GM19397 (cell line): ENCODE measurements at regions not wholly inside any gene's neighbourhood (a gene's known extent, or its start where the extent isn't known, plus 50 kb on each side); places are given as distances from the start of the nearest gene placed in this dataset.

ENCODE experiments used
- ATAC-seq: cut with Tn5 transposase; IDR thresholded peaks from one replicate; pipeline ENCODE4 v1.9.1; 2021; ENCODE audit warnings: mild to moderate bottlenecking, moderate library complexity; ENCODE audit not compliant: unreplicated experiment

DNA sequence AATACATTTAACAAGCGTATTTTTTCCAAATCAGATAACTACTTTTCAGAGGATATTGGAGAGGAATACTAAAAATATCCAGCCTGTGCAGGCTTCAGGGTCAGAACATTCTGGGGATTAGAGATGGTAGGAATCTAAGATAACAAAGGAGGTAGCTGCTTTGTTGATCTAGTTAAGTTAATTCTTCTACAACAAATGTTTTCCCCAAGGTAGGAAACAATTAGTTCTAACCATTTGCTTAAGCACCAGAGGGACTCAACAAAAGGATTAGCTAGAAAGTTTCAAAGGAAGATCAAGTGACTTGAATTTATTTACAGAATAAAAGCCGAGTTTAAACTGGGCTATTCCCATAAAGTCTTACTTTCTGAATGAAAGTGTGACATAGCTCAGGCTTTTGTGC is 524.2 kb downstream of the TMTC2 start:
- ATAC-seq: no peak

DNA sequence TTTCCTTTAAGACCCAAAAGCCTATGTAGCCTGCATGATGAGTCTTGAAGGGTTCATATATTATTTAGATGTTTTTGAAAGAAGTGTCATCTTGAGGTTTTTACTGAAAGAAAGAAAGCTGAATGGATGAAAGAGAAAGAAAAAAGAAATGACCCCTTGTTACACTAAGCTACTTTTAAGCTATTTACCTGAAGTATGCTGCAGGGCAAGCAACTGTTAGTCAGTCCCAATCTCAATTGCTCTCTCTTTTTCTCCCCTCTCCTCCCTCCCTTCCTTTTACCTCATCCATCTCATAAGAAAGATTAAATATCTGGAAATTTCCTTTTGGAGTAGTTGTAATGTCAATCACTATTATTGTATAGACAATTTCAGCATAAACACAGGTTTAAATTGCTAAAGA is 512.4 kb downstream of the TMTC2 start:
- ATAC-seq: no peak

GRCh38 chr12:83198291-83199015 is 511.7 kb downstream of the TMTC2 start:
- no peak for ATAC-seq

DNA sequence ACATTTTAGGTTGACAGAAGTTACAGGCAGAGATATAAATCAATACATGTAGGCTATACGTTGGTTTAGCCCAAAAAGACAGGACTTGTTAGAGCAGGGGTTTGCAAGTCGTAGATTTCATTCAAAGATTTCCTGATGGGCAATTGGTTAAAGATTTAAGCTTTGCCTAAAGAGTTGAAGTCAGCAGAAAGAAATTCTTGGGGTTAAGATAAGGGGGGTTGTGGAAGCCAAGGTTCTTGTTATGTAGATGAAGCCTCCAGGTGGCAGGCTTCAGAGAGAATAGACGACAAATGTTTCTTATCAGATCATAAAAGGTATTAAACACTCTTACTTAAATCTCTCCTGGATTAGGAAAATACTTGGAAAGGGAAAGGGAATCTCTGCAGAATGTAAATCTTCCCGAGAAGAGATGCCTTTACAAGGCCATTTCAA is 510.8 kb downstream of the TMTC2 start:
- no peak for ATAC-seq

DNA sequence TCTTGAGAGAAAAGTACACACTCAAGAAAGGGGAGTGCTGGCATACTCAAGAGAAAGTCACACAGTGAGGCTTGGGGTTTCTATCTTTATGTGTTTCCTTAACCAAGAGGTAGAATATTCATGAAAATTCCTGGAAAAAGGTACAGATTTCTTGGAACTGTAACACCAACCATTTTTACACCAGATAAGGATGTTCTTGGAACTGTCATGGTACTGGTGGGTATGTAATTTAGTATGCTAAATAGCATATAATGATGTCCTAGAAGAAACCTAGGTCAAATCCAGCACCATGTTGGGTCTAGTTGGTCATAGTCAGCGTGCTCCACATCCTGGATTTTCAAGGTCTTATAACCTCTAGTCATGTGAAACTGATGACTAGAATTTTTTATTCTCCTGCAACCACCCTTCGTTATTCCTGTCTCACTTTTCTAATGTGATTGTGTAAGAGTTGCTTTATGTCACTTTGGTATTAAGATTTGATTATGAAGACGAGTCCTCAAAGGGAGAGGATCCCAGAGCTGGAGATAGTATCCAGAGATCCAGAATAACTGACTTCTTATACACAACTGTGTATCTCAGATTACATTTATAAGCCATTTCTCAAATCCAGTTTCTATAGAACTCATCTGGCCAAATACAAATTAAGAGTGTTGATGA is 510.1 kb downstream of the TMTC2 start:
- no peak for ATAC-seq

GRCh38 chr12:83190631-83191390 is 504.1 kb downstream of the TMTC2 start:
- no peak for ATAC-seq

DNA sequence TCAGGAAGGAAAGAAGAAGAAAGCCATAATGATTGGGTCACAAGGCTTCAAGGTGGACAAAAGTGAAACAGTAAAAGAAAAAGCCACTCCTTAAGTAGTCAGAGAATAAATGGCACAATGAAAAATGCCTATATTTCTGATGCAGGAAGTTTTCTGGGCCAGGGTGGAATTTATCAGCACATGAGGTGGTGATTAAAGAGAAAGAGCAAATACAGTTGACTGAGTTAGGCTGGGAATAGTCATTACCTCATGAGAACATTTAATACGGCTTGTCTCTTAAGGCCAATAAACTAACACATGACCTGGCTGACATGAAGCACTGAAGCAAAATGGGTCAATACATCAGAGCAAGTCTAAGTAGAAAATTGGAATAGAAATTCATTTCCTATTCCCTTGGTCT is 499.7 kb downstream of the TMTC2 start:
- ATAC-seq: no peak

DNA sequence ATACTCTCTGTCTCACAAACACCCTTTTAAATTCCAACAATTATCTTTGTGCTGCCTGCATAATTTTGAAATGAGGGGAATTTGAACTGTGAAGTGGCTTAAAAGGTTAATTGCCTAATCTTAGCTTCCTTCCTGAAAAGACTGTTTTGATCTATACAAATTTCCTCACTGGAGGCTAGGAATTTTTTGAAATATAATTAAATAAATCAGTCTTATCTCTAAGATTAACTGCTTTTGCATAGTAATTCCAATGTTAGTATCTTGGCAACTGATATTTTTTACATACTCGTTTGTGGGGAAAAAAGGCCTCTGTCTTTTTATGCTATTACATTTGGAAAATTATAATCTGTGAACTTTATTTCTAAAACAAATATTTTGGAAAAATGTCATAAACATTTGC is 498.5 kb downstream of the TMTC2 start:
- no peak for ATAC-seq
